Thyroid gland (tissue), 4 donors: ENCODE measurements at regions not wholly inside any gene's neighbourhood (a gene's known extent, or its start where the extent isn't known, plus 50 kb on each side); places are given as distances from the start of the nearest gene placed in this dataset.

Experiments used
- DNase-seq, 2 donors: peaks; one replicate each; pipeline ENCODE4 v3.0.0-alpha.2; 2019
- H3K27ac ChIP-seq, 3 donors: fragments of 200-600 bp; sonication (generic); 1 replicate in 2 of 3; 2 replicates in 1 of 3; pipeline ENCODE4 v1.5.1; 2016 to 2019; ENCODE audit warnings: mild to moderate bottlenecking in 1 of 3, moderate library complexity in 1 of 3
- H3K27me3 ChIP-seq: fragments of 200-600 bp; sonication (generic); one replicate; pipeline ENCODE4 v1.5.1; 2019
- H3K36me3 ChIP-seq, 2 donors: fragments of 200-600 bp; sonication (generic); one replicate each; pipeline ENCODE4 v1.5.1; 2016 to 2019
- H3K4me1 ChIP-seq, 2 donors: fragments of 200-600 bp; sonication (generic); one replicate each; pipeline ENCODE4 v1.5.1; 2017 to 2019
- H3K4me3 ChIP-seq, 3 donors: fragments of 200-600 bp; sonication (generic); replicated peaks in 1 of 3; 1 replicate in 2 of 3; 2 replicates in 1 of 3; pipeline ENCODE4 v1.5.1; 2016; ENCODE audit warnings: mild to moderate bottlenecking in 1 of 3
- H3K9me3 ChIP-seq: fragments of 200-600 bp; sonication (generic); one replicate; pipeline ENCODE4 v1.5.1; 2017
- POLR2A ChIP-seq, 2 donors: fragments of 450-650 bp; IDR thresholded peaks; one replicate each; pipeline ENCODE4 v1.6.1; 2017; ENCODE audit warnings: antibody characterized with exemption in 2 of 2, mild to moderate bottlenecking in 2 of 2, moderate library complexity in 1 of 2
- WGBS, 2 donors: methylation state at CpG; one replicate each; pipeline ENCODE4 v1.1.5; 2017; 5-methylcytosine and 5-hydroxymethylcytosine counted together
- intact Hi-C: fragments of 100-400 bp; cut with DNase I; formaldehyde crosslinking; loops from one replicate; pipeline ENCODE4 v1.15.1; 2023
- TF ChIP-seq, protein P1 (sequence below), 6 experiments: fragments of 200-600 bp in 3 of 6; fragments of 450-650 bp in 3 of 6; sonication (generic) in 3 of 6; IDR thresholded peaks; one replicate each; pipeline ENCODE4 v1.5.1; 2016 to 2019; ENCODE audit warnings: antibody characterized with exemption in 6 of 6, mild to moderate bottlenecking in 2 of 6, inconsistent platforms in 1 of 6, moderate library complexity in 1 of 6

- no peaks in the 10 kb centered on the region for H3K36me3 ChIP-seq
- WGBS, 2 donors, result 42 to 97% methylated on average over 1 of the region's 1 CpG
- TF ChIP-seq, protein P1, sequence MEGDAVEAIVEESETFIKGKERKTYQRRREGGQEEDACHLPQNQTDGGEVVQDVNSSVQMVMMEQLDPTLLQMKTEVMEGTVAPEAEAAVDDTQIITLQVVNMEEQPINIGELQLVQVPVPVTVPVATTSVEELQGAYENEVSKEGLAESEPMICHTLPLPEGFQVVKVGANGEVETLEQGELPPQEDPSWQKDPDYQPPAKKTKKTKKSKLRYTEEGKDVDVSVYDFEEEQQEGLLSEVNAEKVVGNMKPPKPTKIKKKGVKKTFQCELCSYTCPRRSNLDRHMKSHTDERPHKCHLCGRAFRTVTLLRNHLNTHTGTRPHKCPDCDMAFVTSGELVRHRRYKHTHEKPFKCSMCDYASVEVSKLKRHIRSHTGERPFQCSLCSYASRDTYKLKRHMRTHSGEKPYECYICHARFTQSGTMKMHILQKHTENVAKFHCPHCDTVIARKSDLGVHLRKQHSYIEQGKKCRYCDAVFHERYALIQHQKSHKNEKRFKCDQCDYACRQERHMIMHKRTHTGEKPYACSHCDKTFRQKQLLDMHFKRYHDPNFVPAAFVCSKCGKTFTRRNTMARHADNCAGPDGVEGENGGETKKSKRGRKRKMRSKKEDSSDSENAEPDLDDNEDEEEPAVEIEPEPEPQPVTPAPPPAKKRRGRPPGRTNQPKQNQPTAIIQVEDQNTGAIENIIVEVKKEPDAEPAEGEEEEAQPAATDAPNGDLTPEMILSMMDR (IDR thresholded peaks at IDR 0.05), result no peak
- TF ChIP-seq POLR2A (IDR thresholded peaks at IDR 0.05), result no peak
- no peak overlapping the region for H3K4me3 ChIP-seq
- intact Hi-C loops, result no loop called here
- DNase-seq, result no peak
- H3K27me3 ChIP-seq, result no peaks in the 10 kb centered on the region
- no peak overlapping the region for H3K27ac ChIP-seq
- peaks cover 0 to 6% of the 10 kb centered on the region in 2 donors for H3K4me1 ChIP-seq
- no peaks in the 10 kb centered on the region for H3K9me3 ChIP-seq
These were observed 297.1 kb downstream of the PRL start for GRCh38 chr6:21999741-22000140.

GRCh38 chr6:22001396-22002027, 295.3 kb downstream of the PRL start:
- TF ChIP-seq, protein P1 (IDR thresholded peaks at IDR 0.05), result no peak
- no peak for TF ChIP-seq POLR2A (IDR thresholded peaks at IDR 0.05)
- no peaks in the 10 kb centered on the region for H3K36me3 ChIP-seq
- H3K27me3 ChIP-seq, result no peaks in the 10 kb centered on the region
- DNase-seq, result no peak
- no peaks in the 10 kb centered on the region for H3K9me3 ChIP-seq
- H3K4me1 ChIP-seq, result peaks cover 0 to 6% of the 10 kb centered on the region in 2 donors
- intact Hi-C loops, result no loop called here
- H3K4me3 ChIP-seq, result no peak overlapping the region
- 25 to 44% methylated on average over 2 of the region's 2 CpGs for WGBS, 2 donors
- no peak overlapping the region for H3K27ac ChIP-seq

- Histone ChIP-seq H3K27ac (no peak overlapping the region), H3K4me1 (peaks cover 0 to 6% of the 10 kb centered on the region in 2 donors)
These were observed 293.5 kb downstream of the PRL start for GRCh38 chr6:22003287-22003686.

DNA sequence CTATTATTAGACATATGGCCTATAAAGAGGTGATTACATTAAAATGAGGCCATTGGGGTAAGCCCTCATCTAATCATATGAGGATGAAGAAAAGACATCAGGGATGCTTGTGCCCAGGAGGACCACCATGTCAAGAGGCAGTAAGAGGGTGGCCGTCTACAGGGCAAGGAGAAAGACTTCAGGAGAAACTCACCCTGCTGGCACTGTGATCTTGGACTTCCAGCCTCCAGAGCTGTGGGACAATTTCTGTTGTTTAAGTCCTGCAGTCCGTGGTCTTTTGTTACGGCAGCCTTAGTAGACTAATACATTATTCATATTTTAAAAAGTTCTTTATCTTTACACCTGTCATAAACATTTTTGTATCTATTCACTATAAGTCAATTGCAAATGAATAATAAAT, 290.0 kb downstream of the PRL start:
- H3K4me3 ChIP-seq, result no peak overlapping the region
- H3K27me3 ChIP-seq, result no peaks in the 10 kb centered on the region
- DNase-seq, result no peak
- intact Hi-C loops, result no loop called here
- H3K27ac ChIP-seq, result no peak overlapping the region
- WGBS, 2 donors, result 97% methylated on average over 3 of the region's 3 CpGs
- H3K9me3 ChIP-seq, result no peaks in the 10 kb centered on the region
- H3K36me3 ChIP-seq, result no peaks in the 10 kb centered on the region
- H3K4me1 ChIP-seq, result no peaks in the 10 kb centered on the region
- no peak for TF ChIP-seq POLR2A (IDR thresholded peaks at IDR 0.05)
- TF ChIP-seq, protein P1 (IDR thresholded peaks at IDR 0.05), result no peak

More at GRCh38 chr6:22003287-22003686, 293.5 kb downstream of the PRL start:
- no peak for TF ChIP-seq POLR2A (IDR thresholded peaks at IDR 0.05)
- TF ChIP-seq, protein P1 (IDR thresholded peaks at IDR 0.05), result no peak
- DNase-seq, result no peak
- WGBS, 2 donors, result 83 to 87% methylated on average over 3 of the region's 3 CpGs
- intact Hi-C loops, result no loop called here
- no peaks in the 10 kb centered on the region for H3K27me3 ChIP-seq
- H3K4me3 ChIP-seq, result no peak overlapping the region
- H3K36me3 ChIP-seq, result no peaks in the 10 kb centered on the region
- no peaks in the 10 kb centered on the region for H3K9me3 ChIP-seq

- intact Hi-C loops, result no loop called here
- Histone ChIP-seq H3K4me1 (no peaks in the 10 kb centered on the region), H3K36me3 (no peaks in the 10 kb centered on the region), H3K27ac (no peak overlapping the region), H3K4me3 (no peak overlapping the region), H3K27me3 (no peaks in the 10 kb centered on the region), H3K9me3 (no peaks in the 10 kb centered on the region)
- 90 to 92% methylated on average over 3 of the region's 3 CpGs for WGBS, 2 donors
- TF ChIP-seq POLR2A (IDR thresholded peaks at IDR 0.05), result no peak
- TF ChIP-seq, protein P1 (IDR thresholded peaks at IDR 0.05), result no peak
- DNase-seq, result no peak
These were observed 289.4 kb downstream of the PRL start for GRCh38 chr6:22007469-22007868.
